Neural crest cell (in vitro differentiated cells): ENCODE measurements at regions not wholly inside any gene's neighbourhood (a gene's known extent, or its start where the extent isn't known, plus 50 kb on each side); places are given as distances from the start of the nearest gene placed in this dataset.

Source experiments
- DNase-seq: peaks from one replicate; pipeline ENCODE4 v3.0.0; 2021; ENCODE audit warnings: low read depth, mixed read lengths, low spot score
- H3K27ac Mint-ChIP-seq: one replicate; pipeline ENCODE4 v1.8.0; 2021; ENCODE audit warnings: mild to moderate bottlenecking, mixed read lengths; ENCODE audit not compliant: unreplicated experiment
- H3K27me3 Mint-ChIP-seq: 2 replicates; pipeline ENCODE4 v1.8.0; 2021; ENCODE audit warnings: low read depth, mild to moderate bottlenecking, mixed read lengths
- H3K36me3 Mint-ChIP-seq: 2 replicates; pipeline ENCODE4 v1.8.0; 2021; ENCODE audit warnings: low read depth, mild to moderate bottlenecking, mixed read lengths
- H3K4me1 Mint-ChIP-seq: 2 replicates; pipeline ENCODE4 v1.8.0; 2021; ENCODE audit warnings: mixed read lengths
- H3K4me3 Mint-ChIP-seq: one replicate; pipeline ENCODE4 v1.8.0; 2021; ENCODE audit warnings: mild to moderate bottlenecking, mixed read lengths
- H3K9me3 Mint-ChIP-seq: 2 replicates; pipeline ENCODE4 v1.8.0; 2021; ENCODE audit warnings: mixed read lengths
- TF ChIP-seq, protein P1 (sequence below): fragments of 200-600 bp; sonication (generic); conservative IDR thresholded peaks from 2 replicates; pipeline ENCODE4 v1.5.0; 2021; ENCODE audit warnings: antibody characterized with exemption, mild to moderate bottlenecking

DNA sequence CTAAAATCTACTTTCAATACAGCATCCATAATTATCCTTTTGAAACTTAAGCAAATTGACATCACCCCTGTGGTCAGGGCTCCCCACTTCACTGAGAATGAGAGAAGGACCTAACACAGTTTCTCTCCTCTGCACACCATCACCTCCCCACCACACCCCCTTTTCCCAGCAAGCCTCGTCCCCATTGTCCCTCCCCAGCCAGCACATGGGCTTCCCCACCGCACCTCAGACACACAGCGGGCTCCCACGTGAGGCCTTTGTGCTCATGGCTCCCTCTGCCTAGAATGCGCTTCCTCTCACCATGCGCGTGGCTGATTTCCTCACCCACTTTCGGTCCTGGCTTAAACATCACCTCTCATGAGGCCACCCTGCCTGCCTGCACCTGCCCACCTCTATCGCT is 639.0 kb upstream of the FRG1 start:
- TF ChIP-seq, protein P1, sequence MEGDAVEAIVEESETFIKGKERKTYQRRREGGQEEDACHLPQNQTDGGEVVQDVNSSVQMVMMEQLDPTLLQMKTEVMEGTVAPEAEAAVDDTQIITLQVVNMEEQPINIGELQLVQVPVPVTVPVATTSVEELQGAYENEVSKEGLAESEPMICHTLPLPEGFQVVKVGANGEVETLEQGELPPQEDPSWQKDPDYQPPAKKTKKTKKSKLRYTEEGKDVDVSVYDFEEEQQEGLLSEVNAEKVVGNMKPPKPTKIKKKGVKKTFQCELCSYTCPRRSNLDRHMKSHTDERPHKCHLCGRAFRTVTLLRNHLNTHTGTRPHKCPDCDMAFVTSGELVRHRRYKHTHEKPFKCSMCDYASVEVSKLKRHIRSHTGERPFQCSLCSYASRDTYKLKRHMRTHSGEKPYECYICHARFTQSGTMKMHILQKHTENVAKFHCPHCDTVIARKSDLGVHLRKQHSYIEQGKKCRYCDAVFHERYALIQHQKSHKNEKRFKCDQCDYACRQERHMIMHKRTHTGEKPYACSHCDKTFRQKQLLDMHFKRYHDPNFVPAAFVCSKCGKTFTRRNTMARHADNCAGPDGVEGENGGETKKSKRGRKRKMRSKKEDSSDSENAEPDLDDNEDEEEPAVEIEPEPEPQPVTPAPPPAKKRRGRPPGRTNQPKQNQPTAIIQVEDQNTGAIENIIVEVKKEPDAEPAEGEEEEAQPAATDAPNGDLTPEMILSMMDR, result no peak

DNA sequence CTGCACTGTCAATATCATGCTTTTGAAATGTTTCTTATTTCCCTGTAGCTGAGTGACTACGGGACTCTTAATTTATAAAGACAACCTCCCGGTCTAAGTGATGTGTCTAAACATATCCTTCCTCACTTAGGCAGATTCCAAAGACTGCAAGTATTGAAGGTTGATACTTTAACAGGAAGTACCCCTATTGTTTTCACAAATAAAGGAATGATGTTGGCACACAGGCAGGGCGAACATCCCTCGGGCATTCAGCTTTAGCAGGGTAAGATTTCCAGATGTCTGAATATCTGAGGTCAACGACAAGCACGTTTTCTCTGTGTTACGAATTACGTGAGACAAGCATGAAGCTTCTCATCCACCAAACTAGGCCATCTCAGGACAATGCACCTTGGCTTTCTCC is 638.0 kb upstream of the FRG1 start:
- Mint-ChIP-seq H3K27me3 (no peaks in the 10 kb centered on the region), H3K4me1 (no peaks in the 10 kb centered on the region), H3K36me3 (no peaks in the 10 kb centered on the region), H3K9me3 (peaks cover 7% of the 10 kb centered on the region), H3K4me3 (no peak overlapping the region), H3K27ac (no peak overlapping the region)
- no peak for DNase-seq
- TF ChIP-seq, protein P1, result no peak

More for the DNA sequence above, 639.0 kb upstream of the FRG1 start:
- Mint-ChIP-seq H3K36me3 (no peaks in the 10 kb centered on the region), H3K27me3 (no peaks in the 10 kb centered on the region), H3K4me3 (no peak overlapping the region), H3K4me1 (no peaks in the 10 kb centered on the region), H3K9me3 (peaks cover 5% of the 10 kb centered on the region), H3K27ac (no peak overlapping the region)
- DNase-seq, result no peak

DNA sequence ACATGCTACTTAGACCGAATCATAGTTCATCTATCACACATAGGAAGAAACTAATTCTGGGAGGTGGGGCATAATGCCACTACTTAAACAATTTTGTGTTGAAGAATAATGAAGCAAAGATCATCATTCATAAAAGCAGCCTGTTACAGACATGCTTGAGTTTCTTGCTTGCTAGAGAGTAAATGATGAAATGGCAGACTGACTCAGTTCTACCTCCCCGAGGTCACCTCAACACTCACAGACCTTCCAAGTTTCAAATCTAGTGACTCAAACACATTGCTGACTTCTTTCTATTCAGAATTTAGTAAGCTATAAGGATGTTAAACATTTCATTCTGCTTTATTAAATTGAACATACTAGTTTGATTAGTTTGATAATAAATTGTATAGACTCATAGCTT is 636.5 kb upstream of the FRG1 start:
- peaks cover 7% of the 10 kb centered on the region for H3K9me3 Mint-ChIP-seq

DNA sequence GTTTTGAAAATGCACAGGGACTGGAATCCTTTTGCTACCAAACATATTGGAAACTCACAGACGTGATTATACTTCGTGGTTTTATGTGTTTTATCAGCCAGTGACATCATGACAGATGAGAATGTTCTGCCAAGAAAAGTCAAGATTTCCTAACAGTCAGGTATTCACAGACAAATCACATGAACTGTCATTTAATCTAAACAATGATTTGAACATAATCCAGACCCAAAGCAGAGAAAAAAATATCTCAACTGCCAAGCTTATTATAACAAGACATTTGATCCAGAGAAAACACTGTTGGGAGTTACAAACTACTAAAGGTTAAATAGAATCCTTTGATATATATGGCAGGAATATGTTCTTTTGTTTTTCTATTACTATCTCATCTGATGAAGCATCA is 635.9 kb upstream of the FRG1 start:
- no peaks in the 10 kb centered on the region for H3K27me3 Mint-ChIP-seq
- DNase-seq, result no peak
- no peak overlapping the region for H3K27ac Mint-ChIP-seq
- no peaks in the 10 kb centered on the region for H3K36me3 Mint-ChIP-seq
- H3K4me1 Mint-ChIP-seq, result no peaks in the 10 kb centered on the region
- H3K9me3 Mint-ChIP-seq, result peaks cover 7% of the 10 kb centered on the region
- TF ChIP-seq, protein P1, result no peak
- no peak overlapping the region for H3K4me3 Mint-ChIP-seq

More for the DNA sequence above, 636.5 kb upstream of the FRG1 start:
- no peak for DNase-seq
- TF ChIP-seq, protein P1, result no peak
- Mint-ChIP-seq H3K4me1 (no peaks in the 10 kb centered on the region), H3K27ac (no peak overlapping the region), H3K36me3 (no peaks in the 10 kb centered on the region), H3K4me3 (no peak overlapping the region), H3K27me3 (no peaks in the 10 kb centered on the region)

DNA sequence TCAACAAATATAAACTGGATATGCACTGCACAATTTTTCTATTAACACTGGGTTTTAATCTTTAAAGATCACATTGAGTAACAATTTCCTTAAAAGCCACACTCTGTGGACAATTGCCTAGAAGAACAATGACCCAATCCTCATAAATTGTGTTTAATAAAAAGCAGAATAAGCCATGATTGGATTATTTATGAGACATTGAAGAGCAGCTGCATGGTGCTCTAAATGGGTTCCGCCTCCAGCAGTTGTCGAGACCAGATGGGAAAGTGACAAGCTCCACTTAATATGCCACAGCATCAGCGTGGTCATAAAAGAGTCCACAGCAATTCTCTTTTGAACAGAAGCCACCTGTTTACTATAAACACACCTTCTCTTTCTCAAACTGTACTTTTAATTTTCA is 635.2 kb upstream of the FRG1 start:
- Mint-ChIP-seq H3K4me3 (no peak overlapping the region), H3K9me3 (peaks cover 7% of the 10 kb centered on the region), H3K4me1 (no peaks in the 10 kb centered on the region), H3K27ac (no peak overlapping the region), H3K36me3 (no peaks in the 10 kb centered on the region), H3K27me3 (no peaks in the 10 kb centered on the region)
- no peak for DNase-seq
- TF ChIP-seq, protein P1, result no peak

DNA sequence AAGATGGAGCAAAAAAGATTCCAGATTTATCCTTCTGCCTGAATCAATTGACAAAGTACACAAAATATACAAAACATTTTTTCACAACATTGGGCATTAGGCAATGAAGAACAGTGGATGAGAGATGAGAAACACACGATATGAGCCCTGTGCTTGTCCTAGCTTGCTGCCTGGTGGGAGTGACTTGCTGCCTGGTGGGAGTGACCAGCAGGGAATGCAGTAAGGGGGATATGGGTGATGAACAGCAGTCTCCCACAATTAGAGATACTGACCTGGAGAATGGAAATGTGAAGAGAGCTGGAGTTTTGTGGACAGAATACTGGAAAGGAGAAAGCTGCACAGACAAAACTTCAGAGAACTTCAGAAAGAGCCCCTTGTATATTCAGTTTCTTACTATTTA is 629.4 kb upstream of the FRG1 start:
- H3K4me1 Mint-ChIP-seq, result no peaks in the 10 kb centered on the region
- peaks cover 2% of the 10 kb centered on the region for H3K36me3 Mint-ChIP-seq
- DNase-seq, result no peak
- H3K27ac Mint-ChIP-seq, result no peak overlapping the region
- no peak overlapping the region for H3K4me3 Mint-ChIP-seq
- no peaks in the 10 kb centered on the region for H3K27me3 Mint-ChIP-seq
- peaks cover 12% of the 10 kb centered on the region for H3K9me3 Mint-ChIP-seq
- TF ChIP-seq, protein P1, result no peak
